SU-DHL-6 (cell line): ENCODE measurements at regions not wholly inside any gene's neighbourhood (a gene's known extent, or its start where the extent isn't known, plus 50 kb on each side); places are given as distances from the start of the nearest gene placed in this dataset.

Experiments used
- EZH2phosphoT487 ChIP-seq: fragments of 200-600 bp; sonication (generic), shearing (Covaris generic); conservative IDR thresholded peaks from 2 replicates; pipeline ENCODE4 v1.6.1; 2018; ENCODE audit warnings: mild to moderate bottlenecking, antibody characterized with exemption, low read length, moderate library complexity, mixed read lengths
- TF ChIP-seq, protein P1 (sequence below): fragments of 200-600 bp; sonication (generic); IDR thresholded peaks from one replicate; pipeline ENCODE4 v1.5.1; 2017; ENCODE audit warnings: antibody characterized with exemption, mild to moderate bottlenecking, low read length, moderate library complexity; ENCODE audit not compliant: insufficient read depth, poor library complexity, severe bottlenecking

DNA sequence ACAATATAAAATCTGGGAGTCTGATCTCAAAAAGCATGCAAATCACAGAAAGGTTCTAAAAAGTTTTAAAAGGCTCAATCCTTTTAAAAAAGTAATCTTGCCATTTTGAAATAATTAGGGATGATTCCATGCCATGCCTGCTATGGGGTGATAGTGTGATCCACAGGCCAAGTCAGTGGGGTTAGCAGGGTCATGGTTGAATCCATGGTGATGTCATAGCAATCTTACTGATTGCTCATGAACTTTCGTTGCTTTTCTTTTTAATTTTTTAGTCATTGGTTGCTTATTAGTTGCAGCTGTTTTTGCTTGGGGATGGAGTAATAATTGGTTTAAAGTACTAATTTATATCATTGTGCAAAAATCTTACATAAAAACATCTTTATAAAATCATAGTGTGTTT, 485.0 kb downstream of the ENC1 start:
- TF ChIP-seq, protein P1, sequence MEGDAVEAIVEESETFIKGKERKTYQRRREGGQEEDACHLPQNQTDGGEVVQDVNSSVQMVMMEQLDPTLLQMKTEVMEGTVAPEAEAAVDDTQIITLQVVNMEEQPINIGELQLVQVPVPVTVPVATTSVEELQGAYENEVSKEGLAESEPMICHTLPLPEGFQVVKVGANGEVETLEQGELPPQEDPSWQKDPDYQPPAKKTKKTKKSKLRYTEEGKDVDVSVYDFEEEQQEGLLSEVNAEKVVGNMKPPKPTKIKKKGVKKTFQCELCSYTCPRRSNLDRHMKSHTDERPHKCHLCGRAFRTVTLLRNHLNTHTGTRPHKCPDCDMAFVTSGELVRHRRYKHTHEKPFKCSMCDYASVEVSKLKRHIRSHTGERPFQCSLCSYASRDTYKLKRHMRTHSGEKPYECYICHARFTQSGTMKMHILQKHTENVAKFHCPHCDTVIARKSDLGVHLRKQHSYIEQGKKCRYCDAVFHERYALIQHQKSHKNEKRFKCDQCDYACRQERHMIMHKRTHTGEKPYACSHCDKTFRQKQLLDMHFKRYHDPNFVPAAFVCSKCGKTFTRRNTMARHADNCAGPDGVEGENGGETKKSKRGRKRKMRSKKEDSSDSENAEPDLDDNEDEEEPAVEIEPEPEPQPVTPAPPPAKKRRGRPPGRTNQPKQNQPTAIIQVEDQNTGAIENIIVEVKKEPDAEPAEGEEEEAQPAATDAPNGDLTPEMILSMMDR: no peak
- TF ChIP-seq EZH2phosphoT487: no peak
